SK-N-SH treated with all-trans-retinoic acid at 6 μM for 48 hours (cell line): ENCODE measurements at regions not wholly inside any gene's neighbourhood (a gene's known extent, or its start where the extent isn't known, plus 50 kb on each side); places are given as distances from the start of the nearest gene placed in this dataset.
A peak's percentile ranks its signal among the peaks of the same experiment; 100 is the strongest.

Experiments
- ATAC-seq: fragments of 200-7000 bp; cut with Tn5 transposase; 3 replicates; pipeline ENCODE4 v1.9.1; 2020; ENCODE audit warnings: mild to moderate bottlenecking, moderate library complexity
- ARNTL ChIP-seq: fragments of 450-650 bp; formaldehyde crosslinking; IDR thresholded peaks from 2 replicates; pipeline ENCODE4 v1.5.0; 2020; ENCODE audit warnings: low read depth, mild to moderate bottlenecking, moderate library complexity, borderline replicate concordance
- BACH2 ChIP-seq: fragments of 250-450 bp; sonication (Bioruptor Pico); IDR thresholded peaks from 2 replicates; pipeline ENCODE4 v1.9.0; 2021; ENCODE audit warnings: mild to moderate bottlenecking, borderline replicate concordance
- CREB5 ChIP-seq: fragments of 250-450 bp; sonication (Bioruptor Pico); IDR thresholded peaks from 2 replicates; pipeline ENCODE4 v1.5.1; 2020; ENCODE audit warnings: low read depth, mild to moderate bottlenecking, moderate library complexity
- ESRRG ChIP-seq: fragments of 250-450 bp; sonication (Bioruptor Pico); IDR thresholded peaks from 2 replicates; pipeline ENCODE4 v1.6.1; 2021; ENCODE audit warnings: mild to moderate bottlenecking
- GLIS3 ChIP-seq: fragments of 250-450 bp; sonication (Bioruptor Pico); IDR thresholded peaks from 2 replicates; pipeline ENCODE4 v1.5.0; 2020; ENCODE audit warnings: mild to moderate bottlenecking, moderate library complexity
- ISL1 ChIP-seq: fragments of 250-450 bp; sonication (Bioruptor Pico); IDR thresholded peaks from 2 replicates; pipeline ENCODE4 v2.1.2; 2022; ENCODE audit warnings: mild to moderate bottlenecking, moderate library complexity
- POU6F1 ChIP-seq: fragments of 250-450 bp; sonication (Bioruptor Pico); IDR thresholded peaks from 2 replicates; pipeline ENCODE4 v1.8.0; 2021; ENCODE audit warnings: low read depth, mild to moderate bottlenecking, moderate library complexity, borderline replicate concordance
- PPARA ChIP-seq: fragments of 250-450 bp; sonication (Bioruptor Pico); IDR thresholded peaks from 2 replicates; pipeline ENCODE4 v1.5.0; 2020; ENCODE audit warnings: mild to moderate bottlenecking, borderline replicate concordance
- RARB ChIP-seq: fragments of 250-450 bp; sonication (Bioruptor Pico); IDR thresholded peaks from 2 replicates; pipeline ENCODE4 v1.8.0; 2021; ENCODE audit warnings: mild to moderate bottlenecking, moderate library complexity
- SNAI2 ChIP-seq: fragments of 250-450 bp; sonication (Bioruptor Pico); IDR thresholded peaks from 2 replicates; pipeline ENCODE4 v1.5.0; 2020; ENCODE audit warnings: mild to moderate bottlenecking, moderate library complexity
- TCF4 ChIP-seq: fragments of 250-450 bp; sonication (Bioruptor Pico); IDR thresholded peaks from 2 replicates; pipeline ENCODE4 v1.8.0; 2021; ENCODE audit warnings: mild to moderate bottlenecking, moderate library complexity, borderline replicate concordance
- TOX ChIP-seq: fragments of 250-450 bp; sonication (Bioruptor Pico); IDR thresholded peaks from 2 replicates; pipeline ENCODE4 v1.8.0; 2021; ENCODE audit warnings: mild to moderate bottlenecking, moderate library complexity, borderline replicate concordance
- TSHZ2 ChIP-seq: fragments of 250-450 bp; sonication (Bioruptor Pico); IDR thresholded peaks from 2 replicates; pipeline ENCODE4 v1.5.0; 2020; ENCODE audit warnings: mild to moderate bottlenecking, moderate library complexity
- ZC3H10 ChIP-seq: fragments of 250-450 bp; sonication (Bioruptor Pico); IDR thresholded peaks from 2 replicates; pipeline ENCODE4 v1.5.1; 2021; ENCODE audit warnings: mild to moderate bottlenecking, moderate library complexity
- ZFP3 ChIP-seq: fragments of 250-450 bp; sonication (Bioruptor Pico); IDR thresholded peaks from 2 replicates; pipeline ENCODE4 v1.5.0; 2020; ENCODE audit warnings: mild to moderate bottlenecking, moderate library complexity
- ZNF70 ChIP-seq: fragments of 450-650 bp; formaldehyde crosslinking; IDR thresholded peaks from 2 replicates; pipeline ENCODE4 v1.5.0; 2020; ENCODE audit warnings: mild to moderate bottlenecking, moderate library complexity
- ZNF8 ChIP-seq: fragments of 450-650 bp; formaldehyde crosslinking; IDR thresholded peaks from 2 replicates; pipeline ENCODE4 v1.5.0; 2020; ENCODE audit warnings: mild to moderate bottlenecking, moderate library complexity

GRCh38 chr12:116365114-116365513, 87.6 kb upstream of the MED13L start (continued):
- no peak for TF ChIP-seq TCF4 (CRISPR knock-in tag)
- no peak for TF ChIP-seq CREB5
- no peak for TF ChIP-seq GLIS3 (CRISPR knock-in tag)
- TF ChIP-seq ZFP3 (CRISPR knock-in tag): no peak
- no peak for TF ChIP-seq ZNF8 (CRISPR knock-in tag)
- no peak for TF ChIP-seq BACH2
- TF ChIP-seq ZC3H10: no peak
- TF ChIP-seq RARB (CRISPR knock-in tag): no peak
- no peak for TF ChIP-seq ESRRG

- no peak for TF ChIP-seq GLIS3 (CRISPR knock-in tag)
- TF ChIP-seq RARB (CRISPR knock-in tag): no peak
- no peak for TF ChIP-seq PPARA (CRISPR knock-in tag)
- TF ChIP-seq ARNTL: no peak
- no peak for ATAC-seq
Measured at GRCh38 chr12:116365606-116366455, 88.3 kb upstream of the MED13L start.

- peak; percentile 71 for ATAC-seq
- TF ChIP-seq ISL1 (CRISPR knock-in tag): 0 out of 2 replicates have a peak, but pooled peaks have one; percentile 14
- no peak for TF ChIP-seq TOX (CRISPR knock-in tag)
Measured at GRCh38 chr12:116366456-116366776, 88.9 kb upstream of the MED13L start.

GRCh38 chr12:116366824-116367223, 89.3 kb upstream of the MED13L start:
- TF ChIP-seq TSHZ2 (no peak), ISL1 (CRISPR knock-in tag) (no peak)
- ATAC-seq: no peak

- TF ChIP-seq SNAI2 (CRISPR knock-in tag) (no peak), ISL1 (CRISPR knock-in tag) (no peak), PPARA (CRISPR knock-in tag) (no peak), POU6F1 (CRISPR knock-in tag) (no peak), TOX (CRISPR knock-in tag) (no peak), ZNF70 (CRISPR knock-in tag) (no peak)
- TF ChIP-seq, all 23 proteins: peak for 0
- no peak for ATAC-seq
Measured at GRCh38 chr12:116368196-116369194, 91.0 kb upstream of the MED13L start.

GRCh38 chr12:116370004-116370404, 92.5 kb upstream of the MED13L start:
- TF ChIP-seq TSHZ2 (no peak), ZNF70 (CRISPR knock-in tag) (peak; percentile 74)
- peak; percentile 26; the same call in 2 of the 3 replicates for ATAC-seq
